ENCODE measurements at regions not wholly inside any gene's neighbourhood (a gene's known extent, or its start where the extent isn't known, plus 50 kb on each side); places are given as distances from the start of the nearest gene placed in this dataset.

- TF ChIP-seq CTCF (IDR thresholded peaks at IDR 0.05; ENCODE audit: insufficient read depth, low read length): no peak
- no peak for TF ChIP-seq POLR2AphosphoS5 (IDR thresholded peaks at IDR 0.05; ENCODE audit: low read depth)
- no peak for TF ChIP-seq GABPA (IDR thresholded peaks at IDR 0.05; ENCODE audit: low read depth)
- TF ChIP-seq, protein P1, sequence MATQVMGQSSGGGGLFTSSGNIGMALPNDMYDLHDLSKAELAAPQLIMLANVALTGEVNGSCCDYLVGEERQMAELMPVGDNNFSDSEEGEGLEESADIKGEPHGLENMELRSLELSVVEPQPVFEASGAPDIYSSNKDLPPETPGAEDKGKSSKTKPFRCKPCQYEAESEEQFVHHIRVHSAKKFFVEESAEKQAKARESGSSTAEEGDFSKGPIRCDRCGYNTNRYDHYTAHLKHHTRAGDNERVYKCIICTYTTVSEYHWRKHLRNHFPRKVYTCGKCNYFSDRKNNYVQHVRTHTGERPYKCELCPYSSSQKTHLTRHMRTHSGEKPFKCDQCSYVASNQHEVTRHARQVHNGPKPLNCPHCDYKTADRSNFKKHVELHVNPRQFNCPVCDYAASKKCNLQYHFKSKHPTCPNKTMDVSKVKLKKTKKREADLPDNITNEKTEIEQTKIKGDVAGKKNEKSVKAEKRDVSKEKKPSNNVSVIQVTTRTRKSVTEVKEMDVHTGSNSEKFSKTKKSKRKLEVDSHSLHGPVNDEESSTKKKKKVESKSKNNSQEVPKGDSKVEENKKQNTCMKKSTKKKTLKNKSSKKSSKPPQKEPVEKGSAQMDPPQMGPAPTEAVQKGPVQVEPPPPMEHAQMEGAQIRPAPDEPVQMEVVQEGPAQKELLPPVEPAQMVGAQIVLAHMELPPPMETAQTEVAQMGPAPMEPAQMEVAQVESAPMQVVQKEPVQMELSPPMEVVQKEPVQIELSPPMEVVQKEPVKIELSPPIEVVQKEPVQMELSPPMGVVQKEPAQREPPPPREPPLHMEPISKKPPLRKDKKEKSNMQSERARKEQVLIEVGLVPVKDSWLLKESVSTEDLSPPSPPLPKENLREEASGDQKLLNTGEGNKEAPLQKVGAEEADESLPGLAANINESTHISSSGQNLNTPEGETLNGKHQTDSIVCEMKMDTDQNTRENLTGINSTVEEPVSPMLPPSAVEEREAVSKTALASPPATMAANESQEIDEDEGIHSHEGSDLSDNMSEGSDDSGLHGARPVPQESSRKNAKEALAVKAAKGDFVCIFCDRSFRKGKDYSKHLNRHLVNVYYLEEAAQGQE (IDR thresholded peaks at IDR 0.05; ENCODE audit: insufficient replicate concordance, low read depth): peak; percentile 67
- no peak for TF ChIP-seq SPI1 (IDR thresholded peaks at IDR 0.05; ENCODE audit: borderline replicate concordance, low read depth)
Observed at GRCh38 chr7:115293628-115294240, 371.8 kb downstream of the MDFIC start.

Measured in HL-60 (cell line).